NB4 (cell line): ENCODE measurements at regions not wholly inside any gene's neighbourhood (a gene's known extent, or its start where the extent isn't known, plus 50 kb on each side); places are given as distances from the start of the nearest gene placed in this dataset.

Experiments used
- DNase-seq: peaks from one replicate; pipeline ENCODE4 v3.0.0; 2010; ENCODE audit warnings: low read depth
- H3K4me3 ChIP-seq: one replicate; pipeline ENCODE4 v1.5.1; 2011; ENCODE audit warnings: mild to moderate bottlenecking, low read depth, low read length, moderate library complexity
- MYC ChIP-seq: IDR thresholded peaks from 2 replicates; pipeline ENCODE4 v1.6.1; 2011; ENCODE audit warnings: low read depth, low read length
- POLR2A ChIP-seq: IDR thresholded peaks from 2 replicates; pipeline ENCODE4 v1.6.1; 2011; ENCODE audit warnings: mild to moderate bottlenecking; ENCODE audit not compliant: insufficient read length; ENCODE audit errors: extremely low read depth
- TF ChIP-seq, protein P1 (sequence below): IDR thresholded peaks from one replicate; pipeline ENCODE4 v1.5.1; 2012; ENCODE audit warnings: low read depth, low read length
- TF ChIP-seq, protein P2 (sequence below): IDR thresholded peaks from 2 replicates; pipeline ENCODE4 v1.6.1; 2011; ENCODE audit warnings: low read depth, low read length

DNA sequence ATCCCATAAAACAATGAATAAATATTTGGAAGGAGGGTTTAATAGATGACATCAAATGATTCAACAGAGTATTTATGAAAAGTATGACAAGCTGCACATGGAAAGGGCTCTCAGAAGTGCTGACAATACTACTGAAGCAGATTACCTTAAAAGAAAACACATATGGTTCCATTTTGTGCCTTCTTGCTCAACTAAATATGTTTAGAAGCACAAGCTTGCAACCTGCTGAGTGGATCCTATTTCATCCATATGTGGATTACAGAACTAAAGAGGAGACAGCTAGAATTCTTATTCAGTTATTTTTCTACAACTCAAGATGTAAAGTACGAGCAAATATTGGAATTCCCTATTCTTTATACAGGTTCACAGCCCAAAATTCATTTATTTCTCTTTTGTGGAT lies 340.6 kb downstream of the TFEC start:
- DNase-seq, result no peak
- no peak for TF ChIP-seq POLR2A
- TF ChIP-seq, protein P1, sequence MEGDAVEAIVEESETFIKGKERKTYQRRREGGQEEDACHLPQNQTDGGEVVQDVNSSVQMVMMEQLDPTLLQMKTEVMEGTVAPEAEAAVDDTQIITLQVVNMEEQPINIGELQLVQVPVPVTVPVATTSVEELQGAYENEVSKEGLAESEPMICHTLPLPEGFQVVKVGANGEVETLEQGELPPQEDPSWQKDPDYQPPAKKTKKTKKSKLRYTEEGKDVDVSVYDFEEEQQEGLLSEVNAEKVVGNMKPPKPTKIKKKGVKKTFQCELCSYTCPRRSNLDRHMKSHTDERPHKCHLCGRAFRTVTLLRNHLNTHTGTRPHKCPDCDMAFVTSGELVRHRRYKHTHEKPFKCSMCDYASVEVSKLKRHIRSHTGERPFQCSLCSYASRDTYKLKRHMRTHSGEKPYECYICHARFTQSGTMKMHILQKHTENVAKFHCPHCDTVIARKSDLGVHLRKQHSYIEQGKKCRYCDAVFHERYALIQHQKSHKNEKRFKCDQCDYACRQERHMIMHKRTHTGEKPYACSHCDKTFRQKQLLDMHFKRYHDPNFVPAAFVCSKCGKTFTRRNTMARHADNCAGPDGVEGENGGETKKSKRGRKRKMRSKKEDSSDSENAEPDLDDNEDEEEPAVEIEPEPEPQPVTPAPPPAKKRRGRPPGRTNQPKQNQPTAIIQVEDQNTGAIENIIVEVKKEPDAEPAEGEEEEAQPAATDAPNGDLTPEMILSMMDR, result no peak
- no peak for TF ChIP-seq MYC
- TF ChIP-seq, protein P2, sequence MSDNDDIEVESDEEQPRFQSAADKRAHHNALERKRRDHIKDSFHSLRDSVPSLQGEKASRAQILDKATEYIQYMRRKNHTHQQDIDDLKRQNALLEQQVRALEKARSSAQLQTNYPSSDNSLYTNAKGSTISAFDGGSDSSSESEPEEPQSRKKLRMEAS, result no peak
- H3K4me3 ChIP-seq, result no peak overlapping the region

DNA sequence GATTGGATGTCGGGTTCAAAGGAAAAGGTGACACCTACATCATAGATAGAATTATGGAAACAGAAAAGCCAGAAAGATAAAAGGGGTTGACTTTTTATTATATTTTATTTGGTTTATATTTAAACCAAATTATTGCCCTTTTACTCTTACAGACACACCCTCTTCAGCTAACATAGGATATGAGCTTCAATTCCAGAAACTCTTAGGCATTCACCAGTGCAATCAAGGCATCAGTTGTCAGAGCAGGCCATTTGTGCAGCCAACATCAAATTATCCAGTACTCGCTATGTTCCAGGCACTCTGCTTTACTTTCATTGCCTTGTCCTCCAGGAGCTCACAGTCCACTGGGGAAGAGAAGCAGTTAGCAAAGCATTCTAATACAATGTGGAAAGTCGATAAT lies 347.5 kb downstream of the TFEC start:
- no peak overlapping the region for H3K4me3 ChIP-seq
- TF ChIP-seq, protein P2, result no peak
- TF ChIP-seq, protein P1, result no peak
- TF ChIP-seq MYC (no peak), POLR2A (no peak)
- no peak for DNase-seq

DNA sequence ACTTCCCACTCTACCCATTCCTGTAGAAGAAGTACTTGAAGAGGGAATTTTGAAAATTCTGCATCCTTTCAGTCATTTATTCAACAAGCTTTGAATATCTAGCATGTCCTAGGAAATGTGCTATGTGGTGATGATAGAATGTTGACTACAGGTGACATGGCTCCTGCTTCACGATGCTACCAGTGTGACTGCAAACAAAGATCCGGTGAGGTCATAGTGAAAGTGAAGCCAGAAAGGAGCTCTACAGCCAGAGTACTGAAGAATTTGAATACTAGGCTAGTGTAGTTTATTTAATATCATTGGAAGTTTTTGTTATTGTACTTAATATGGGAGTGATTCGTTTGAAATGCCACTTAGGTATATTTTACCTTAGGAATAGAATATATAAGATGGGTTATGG lies 348.1 kb downstream of the TFEC start:
- DNase-seq, result no peak
- TF ChIP-seq MYC (no peak), POLR2A (no peak)
- TF ChIP-seq, protein P2, result no peak
- TF ChIP-seq, protein P1, result no peak
- no peak overlapping the region for H3K4me3 ChIP-seq

DNA sequence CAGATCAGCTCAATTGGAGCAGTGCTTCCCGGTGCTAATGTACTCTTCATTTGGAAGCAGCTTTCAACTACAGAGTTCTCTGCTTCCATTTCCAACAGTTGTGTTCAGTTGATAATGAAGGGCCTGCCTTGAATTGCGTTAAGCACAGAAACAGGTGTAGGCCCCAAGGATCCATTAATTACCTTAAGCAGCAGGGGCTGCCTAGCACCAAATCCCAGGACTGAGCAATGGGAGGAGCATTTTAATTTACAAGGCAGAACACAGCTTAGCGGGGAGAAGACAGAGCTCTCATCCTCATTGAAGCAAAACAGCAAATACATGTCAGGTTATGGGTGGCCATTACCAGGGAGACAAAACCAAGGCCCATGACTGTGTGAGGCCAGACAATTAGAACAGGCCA lies 349.6 kb downstream of the TFEC start:
- TF ChIP-seq, protein P2, result no peak
- H3K4me3 ChIP-seq, result no peak overlapping the region
- no peak for DNase-seq

DNA sequence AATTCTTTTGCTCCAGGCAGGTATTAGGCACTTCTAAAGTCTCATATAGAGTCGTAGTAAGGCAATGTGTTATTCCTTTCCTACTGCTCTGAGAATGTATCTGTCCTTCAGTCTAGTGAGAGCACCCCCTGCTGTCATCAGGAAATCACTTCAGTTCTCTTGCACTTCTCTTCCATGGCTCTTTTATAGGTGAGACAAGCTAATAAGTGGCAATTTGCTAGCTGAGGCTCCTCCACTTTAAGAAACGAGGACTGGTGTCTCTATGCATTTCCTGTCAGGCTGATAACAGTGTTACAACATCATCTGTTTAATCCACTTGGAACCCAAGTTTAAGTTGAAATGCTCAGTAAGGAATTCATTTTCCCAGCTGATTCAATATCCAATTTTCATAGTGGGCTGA lies 350.6 kb downstream of the TFEC start:
- H3K4me3 ChIP-seq, result no peak overlapping the region
- DNase-seq, result peak; percentile 57
- TF ChIP-seq POLR2A, result no peak
- TF ChIP-seq, protein P1, result peak; percentile 51
- TF ChIP-seq, protein P2, result no peak

DNA sequence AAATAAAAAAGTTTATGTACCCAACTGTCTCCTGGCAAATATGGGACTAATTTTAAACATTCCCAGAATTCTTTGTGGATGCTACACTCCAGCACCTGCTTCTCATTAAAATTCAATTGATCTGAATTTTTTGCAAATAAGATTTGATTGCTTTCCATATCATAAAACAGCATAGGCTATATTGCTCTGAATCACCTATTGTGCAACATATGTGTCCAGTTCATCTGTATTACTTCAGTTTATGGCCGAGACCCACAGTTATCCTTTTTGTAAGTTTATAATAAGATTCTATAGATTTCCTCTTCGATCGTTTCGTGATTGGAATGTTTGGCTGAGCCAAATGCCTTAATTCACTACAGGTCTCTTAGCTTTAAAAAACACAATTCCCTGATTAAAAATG lies 351.1 kb downstream of the TFEC start:
- DNase-seq, result no peak
- H3K4me3 ChIP-seq, result no peak overlapping the region
- TF ChIP-seq, protein P2, result no peak
- TF ChIP-seq MYC (no peak), POLR2A (no peak)
- TF ChIP-seq, protein P1, result no peak
